ENCODE measurements at regions not wholly inside any gene's neighbourhood (a gene's known extent, or its start where the extent isn't known, plus 50 kb on each side); places are given as distances from the start of the nearest gene placed in this dataset.
"Not testable (repeated sequence)": the region's sequence is repeated elsewhere in the genome, so short reads cannot be mapped to it uniquely, and the experiment has no call there.

DNA sequence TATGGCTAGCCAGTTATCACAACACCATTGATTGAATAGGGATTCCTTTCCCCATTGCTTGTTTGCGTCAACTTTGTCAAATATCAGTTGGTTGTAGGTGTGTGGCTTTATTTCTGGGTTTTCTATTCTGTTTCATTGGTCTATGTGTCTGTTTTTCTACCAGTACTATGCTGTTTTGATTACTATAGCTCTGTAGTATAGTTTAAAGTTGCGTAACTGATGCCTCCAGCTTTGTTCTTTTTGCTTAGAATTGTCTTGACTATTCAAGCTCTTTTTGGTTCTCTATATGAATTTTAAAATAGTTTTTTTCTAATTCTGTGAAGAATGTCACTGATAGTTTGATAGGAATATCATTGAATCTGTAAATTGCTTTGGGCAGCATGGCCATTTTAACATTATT, 194.9 kb upstream of the FN1 start:
- DNase-seq (ENCODE audit: low read depth in 4 of 4, low spot score in 3 of 4), result not testable (repeated sequence)

DNA sequence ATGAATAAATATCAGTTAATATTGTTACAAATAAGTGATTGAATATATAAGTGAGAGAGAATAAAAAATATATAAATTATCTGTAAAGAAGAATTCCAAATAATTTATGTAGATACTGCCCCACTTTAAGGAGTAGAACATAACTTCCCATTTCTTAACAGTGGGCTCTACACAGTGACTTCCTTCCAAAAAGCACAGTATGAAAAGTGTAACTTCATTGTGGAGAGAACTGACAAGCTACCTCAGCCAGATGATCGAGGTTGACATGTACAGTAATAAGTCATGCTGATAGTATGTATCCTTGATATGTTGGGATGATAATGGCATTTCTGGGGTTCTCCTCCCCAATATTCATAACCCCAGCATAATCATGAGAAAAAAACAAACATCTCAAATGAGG, 191.9 kb upstream of the FN1 start:
- DNase-seq (ENCODE audit: low read depth in 4 of 4, low spot score in 3 of 4), result no peak

GRCh38 chr2:215626812-215627281, 191.0 kb upstream of the FN1 start:
- DNase-seq (ENCODE audit: low read depth in 4 of 4, low spot score in 3 of 4), result no peak

DNA sequence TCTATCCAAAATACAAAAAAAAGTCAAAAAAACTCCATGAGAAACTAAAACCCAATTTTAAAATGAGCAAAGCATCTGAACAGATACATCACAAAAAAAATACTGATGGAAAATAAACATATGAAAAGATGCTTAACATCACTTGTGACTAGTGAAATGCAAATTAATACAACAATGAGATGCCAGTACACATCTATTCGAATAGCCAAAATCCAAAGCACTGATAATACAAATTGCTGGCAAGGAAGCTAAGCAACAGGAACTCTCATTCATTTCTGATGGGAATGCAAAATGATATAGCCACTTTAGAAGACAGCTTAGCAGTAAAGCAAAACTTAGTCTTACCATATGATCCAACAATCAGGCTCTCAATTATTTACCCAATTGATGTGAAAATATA, 190.2 kb upstream of the FN1 start:
- DNase-seq (ENCODE audit: low read depth in 4 of 4, low spot score in 3 of 4), result no peak

- DNase-seq (ENCODE audit: low read depth in 4 of 4, low spot score in 3 of 4), result no peak
Observed at GRCh38 chr2:215625207-215625606, 189.3 kb upstream of the FN1 start.

DNA sequence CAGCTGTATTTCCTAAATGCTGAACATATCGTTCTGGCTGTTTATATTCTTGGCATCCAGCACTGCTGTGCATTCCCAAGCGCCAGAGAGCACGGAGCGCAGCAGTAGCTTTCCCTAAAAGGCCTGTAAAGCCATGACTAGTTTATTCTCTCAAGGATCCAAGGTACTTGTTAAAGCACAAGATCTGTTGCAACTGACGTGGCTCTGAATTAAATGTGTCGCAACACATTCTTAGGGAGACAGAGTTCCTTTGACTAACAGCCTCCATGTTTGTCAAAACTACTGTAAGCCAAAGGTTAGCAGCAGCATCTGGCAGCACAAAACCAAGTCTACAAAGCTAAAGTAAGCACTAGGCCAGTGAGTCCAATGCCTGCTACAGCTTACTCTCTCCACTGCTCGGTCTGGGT, 188.6 kb upstream of the FN1 start:
- DNase-seq (ENCODE audit: low read depth in 4 of 4, low spot score in 3 of 4), result peak in 2 of 4 donors; percentile 46 to 51

GRCh38 chr2:215622837-215623236, 187.0 kb upstream of the FN1 start:
- DNase-seq (ENCODE audit: low read depth in 4 of 4, low spot score in 3 of 4), result no peak

- no peak for DNase-seq (ENCODE audit: low read depth in 4 of 4, low spot score in 3 of 4)
Observed at GRCh38 chr2:215621381-215621780, 185.5 kb upstream of the FN1 start.

DNA sequence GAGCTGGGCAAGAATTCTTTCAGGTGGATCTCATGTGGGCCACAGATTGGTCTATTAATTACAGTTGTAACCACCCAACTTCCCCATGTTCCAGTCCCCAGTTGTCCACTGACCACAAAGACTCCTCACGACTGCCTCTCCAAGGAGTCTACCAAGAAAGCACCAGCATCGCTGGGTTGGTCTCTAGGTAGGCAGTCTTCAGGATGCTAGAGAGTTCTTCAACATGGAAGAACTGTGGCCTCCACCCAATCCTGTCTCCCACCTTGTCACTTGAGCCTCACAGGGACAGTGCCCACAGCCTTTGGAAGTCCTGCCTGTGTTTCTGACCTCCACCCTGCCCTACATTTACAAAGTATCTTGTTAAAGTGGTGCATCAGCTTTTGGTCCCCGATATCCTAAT, 184.7 kb upstream of the FN1 start:
- no peak for DNase-seq (ENCODE audit: low read depth in 4 of 4, low spot score in 3 of 4)

DNA sequence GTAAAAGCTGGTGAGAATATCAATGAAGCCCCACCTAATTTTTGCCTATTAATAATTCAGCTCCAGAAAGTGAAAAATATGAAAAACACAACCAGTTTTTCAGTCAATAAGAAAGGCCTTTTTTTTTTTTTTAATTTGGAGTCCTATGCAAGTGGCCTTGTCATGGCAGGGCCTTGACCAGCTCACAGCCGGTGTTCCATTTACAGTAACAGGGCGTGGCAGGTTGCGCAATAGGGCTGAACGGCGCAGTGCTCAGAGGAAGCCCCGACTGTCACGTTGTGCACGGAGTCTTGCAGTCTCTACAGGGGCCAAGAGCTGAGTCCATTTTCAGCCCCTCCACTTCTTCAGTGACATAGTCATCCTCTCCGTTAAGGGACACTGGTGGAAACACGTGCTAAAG, 184.1 kb upstream of the FN1 start:
- DNase-seq (ENCODE audit: low read depth in 4 of 4, low spot score in 3 of 4), result no peak

GRCh38 chr2:215619022-215619958, 183.4 kb upstream of the FN1 start:
- peak in 2 of 4 donors; percentile 36 to 51 for DNase-seq (ENCODE audit: low read depth in 4 of 4, low spot score in 3 of 4)

GRCh38 chr2:215618145-215618544, 182.3 kb upstream of the FN1 start:
- DNase-seq (ENCODE audit: low read depth in 4 of 4, low spot score in 3 of 4), result no peak

- no peak for DNase-seq (ENCODE audit: low read depth in 4 of 4, low spot score in 3 of 4)
Observed at GRCh38 chr2:215617060-215617824, 181.4 kb upstream of the FN1 start.

DNA sequence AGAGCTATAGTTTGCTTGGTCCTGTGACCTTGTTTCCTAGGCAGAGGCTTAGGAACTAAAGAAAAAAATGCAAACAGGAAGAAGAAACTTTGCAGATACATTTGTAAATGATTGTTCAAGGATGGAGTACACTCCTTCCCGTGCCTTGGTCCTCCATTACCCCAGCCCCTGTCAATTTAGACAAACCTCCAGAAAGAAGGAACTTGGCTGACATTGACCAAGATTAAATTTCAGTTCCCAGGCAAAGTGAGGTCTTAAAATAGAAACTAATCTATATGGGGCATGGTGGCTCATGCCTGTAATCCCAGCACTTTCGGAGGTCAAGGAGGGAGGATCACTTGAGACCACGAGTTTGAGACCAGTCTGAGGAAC, 179.9 kb upstream of the FN1 start:
- DNase-seq (ENCODE audit: low read depth in 4 of 4, low spot score in 3 of 4), result no peak

DNA sequence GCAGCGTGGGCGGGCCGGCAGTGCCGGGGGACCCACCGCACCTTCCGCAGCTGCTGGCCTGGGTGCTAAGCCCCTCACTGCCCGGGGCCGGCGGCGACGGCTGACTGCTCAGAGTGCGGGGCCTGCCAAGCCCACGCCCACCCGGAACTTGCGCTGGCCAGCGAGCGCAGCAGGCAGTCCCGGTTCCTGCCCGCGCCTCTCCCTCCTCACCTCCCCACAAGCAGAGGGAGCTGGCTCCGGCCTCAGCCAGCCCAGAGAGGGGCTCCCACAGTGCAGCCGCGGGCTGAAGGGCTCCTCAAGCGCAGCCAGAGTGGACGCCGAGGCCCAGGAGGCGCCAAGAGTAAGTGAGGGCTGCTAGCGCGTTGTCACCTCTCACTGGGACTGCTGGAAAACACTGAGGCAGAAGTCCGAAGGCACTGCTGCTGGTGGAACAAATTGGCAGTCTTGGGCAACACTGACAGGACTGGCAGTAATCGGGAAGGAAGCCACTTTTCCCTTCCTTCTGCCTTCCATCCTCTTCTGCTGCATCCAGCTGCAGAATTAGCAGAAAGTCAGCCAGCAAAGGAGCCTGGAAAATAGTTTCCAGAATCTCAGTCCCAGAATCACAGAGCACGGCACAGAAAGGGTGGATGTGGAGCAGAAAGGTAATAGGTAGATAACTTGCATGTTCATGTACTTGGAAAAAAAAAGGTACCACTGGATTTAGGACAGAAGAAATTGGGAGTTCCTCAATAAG, 179.4 kb upstream of the FN1 start:
- no peak for DNase-seq (ENCODE audit: low read depth in 4 of 4, low spot score in 3 of 4)

GRCh38 chr2:215614296-215614695, 178.4 kb upstream of the FN1 start:
- no peak for DNase-seq (ENCODE audit: low read depth in 4 of 4, low spot score in 3 of 4)

DNA sequence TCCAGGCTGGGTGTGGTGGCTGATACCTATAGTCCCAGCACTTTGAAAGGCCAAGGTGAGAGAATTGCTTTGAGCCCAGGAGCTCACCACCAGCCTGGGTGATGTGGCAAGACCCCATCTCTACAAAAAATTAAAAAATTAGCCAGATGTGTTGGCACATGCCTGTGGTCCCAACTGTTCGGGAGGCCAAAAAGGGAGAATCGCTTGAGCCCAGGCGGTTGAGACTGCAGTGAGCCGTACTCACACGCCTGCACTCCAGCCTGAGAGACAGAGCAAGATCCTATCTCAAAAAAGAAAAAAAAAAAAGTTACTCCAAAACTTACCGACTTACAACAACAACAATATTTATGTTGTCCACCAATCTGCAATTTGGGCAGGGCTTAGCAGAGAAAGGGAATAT, 178.0 kb upstream of the FN1 start:
- no peak for DNase-seq (ENCODE audit: low read depth in 4 of 4, low spot score in 3 of 4)

- DNase-seq (ENCODE audit: low read depth in 4 of 4, low spot score in 3 of 4), result no peak
Observed at GRCh38 chr2:215613280-215613679, 177.4 kb upstream of the FN1 start.

DNA sequence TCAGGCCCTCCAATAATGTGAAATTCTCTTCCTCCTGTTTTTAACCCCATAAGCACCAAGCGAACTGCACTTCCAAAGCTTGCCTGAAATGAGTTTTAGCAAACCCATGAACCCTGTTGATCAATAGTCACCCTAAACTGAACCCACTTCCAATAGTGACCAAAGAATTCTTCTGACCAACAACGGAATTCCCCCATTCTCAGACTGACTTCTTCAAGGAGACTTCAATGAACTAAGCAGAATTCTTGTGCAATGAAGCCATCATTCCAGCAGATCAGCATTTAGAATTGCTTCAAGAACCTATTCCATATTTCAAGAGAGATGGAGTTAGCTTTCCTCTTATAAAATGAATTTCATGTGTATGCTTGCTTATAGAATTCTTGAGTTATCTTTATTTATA, 176.9 kb upstream of the FN1 start:
- DNase-seq (ENCODE audit: low read depth in 4 of 4, low spot score in 3 of 4), result no peak

DNA sequence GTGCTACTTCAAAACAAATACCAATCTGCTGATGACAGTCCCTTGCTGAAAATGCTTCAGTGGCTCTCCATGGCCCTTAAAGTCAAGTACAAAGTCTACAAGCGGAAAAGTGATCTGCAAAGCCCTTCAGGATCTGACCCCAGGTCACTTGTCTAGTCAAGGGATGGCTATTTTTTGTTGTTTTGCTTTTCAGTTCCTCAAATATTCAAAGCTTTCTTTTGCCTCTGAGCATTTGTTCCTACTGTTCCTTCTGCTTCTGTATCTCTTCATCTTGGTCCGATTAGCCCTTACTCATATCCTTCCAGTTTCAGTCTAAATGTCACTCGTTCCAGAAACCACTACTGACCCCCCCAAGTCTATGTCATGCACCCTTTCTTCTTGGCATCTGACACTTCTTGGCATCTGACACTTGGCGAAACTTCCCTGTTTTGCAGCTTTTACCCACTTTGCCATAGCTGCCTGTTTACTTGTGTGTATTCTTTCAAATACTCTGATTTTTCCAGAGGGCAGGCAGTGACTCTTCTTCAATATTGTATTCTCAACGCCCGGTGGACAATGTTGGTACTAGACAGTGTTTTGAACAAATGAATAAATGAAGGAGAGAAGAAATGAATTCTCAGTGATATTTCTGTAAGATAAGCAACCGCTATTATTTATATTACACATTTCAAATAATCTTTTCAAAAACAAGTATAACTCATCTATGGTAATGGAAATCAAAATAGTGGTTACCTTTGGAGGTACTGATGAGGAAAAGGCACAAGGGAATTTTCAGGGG, 175.9 kb upstream of the FN1 start:
- DNase-seq (ENCODE audit: low read depth in 4 of 4, low spot score in 3 of 4), result no peak

Data from left renal pelvis (tissue), 4 donors.